Endodermal cell (in vitro differentiated cells): ENCODE measurements at regions not wholly inside any gene's neighbourhood (a gene's known extent, or its start where the extent isn't known, plus 50 kb on each side); places are given as distances from the start of the nearest gene placed in this dataset.

Experiments
- DNase-seq: peaks from one replicate; pipeline ENCODE4 v3.0.0-alpha.2; 2017
- H3K27ac ChIP-seq: 2 replicates; pipeline ENCODE4 v1.5.1; 2013; ENCODE audit warnings: mild to moderate bottlenecking, low read depth, low read length, moderate library complexity
- H3K27me3 ChIP-seq: 2 replicates; pipeline ENCODE4 v1.6.1; 2013; ENCODE audit warnings: mild to moderate bottlenecking, low read length, moderate library complexity; ENCODE audit not compliant: insufficient read depth, control insufficient read depth, poor library complexity, severe bottlenecking
- H3K36me3 ChIP-seq: 2 replicates; pipeline ENCODE4 v1.7.0; 2013; ENCODE audit warnings: mild to moderate bottlenecking, low read length, moderate library complexity; ENCODE audit not compliant: control insufficient read depth, insufficient read depth
- H3K4me1 ChIP-seq: one replicate; pipeline ENCODE4 v1.7.0; 2013; ENCODE audit warnings: low read length; ENCODE audit not compliant: control insufficient read depth, insufficient read depth
- H3K4me3 ChIP-seq: 2 replicates; pipeline ENCODE4 v1.5.1; 2013; ENCODE audit warnings: mild to moderate bottlenecking, low read length, moderate library complexity
- H3K9ac ChIP-seq: 2 replicates; pipeline ENCODE4 v1.6.1; 2013; ENCODE audit warnings: mild to moderate bottlenecking, low read length, moderate library complexity; ENCODE audit not compliant: poor library complexity, severe bottlenecking; ENCODE audit errors: extremely low read depth
- H3K9me3 ChIP-seq: 2 replicates; pipeline ENCODE4 v1.6.1; 2013; ENCODE audit warnings: mild to moderate bottlenecking, low read length, moderate library complexity; ENCODE audit not compliant: control insufficient read depth
- H3K27ac Mint-ChIP-seq: 2 replicates; pipeline ENCODE4 v1.8.0; 2020; ENCODE audit warnings: mixed read lengths
- H3K27me3 Mint-ChIP-seq: 2 replicates; pipeline ENCODE4 v1.8.0; 2021; ENCODE audit warnings: mild to moderate bottlenecking, mixed read lengths; ENCODE audit not compliant: insufficient read depth
- H3K36me3 Mint-ChIP-seq: 2 replicates; pipeline ENCODE4 v1.8.0; 2020; ENCODE audit warnings: low read depth, mixed read lengths
- H3K4me1 Mint-ChIP-seq: 2 replicates; pipeline ENCODE4 v1.8.0; 2020; ENCODE audit warnings: mixed read lengths
- H3K4me3 Mint-ChIP-seq: 2 replicates; pipeline ENCODE4 v1.8.0; 2020; ENCODE audit warnings: mild to moderate bottlenecking, moderate library complexity, mixed read lengths
- H3K9me3 Mint-ChIP-seq: 2 replicates; pipeline ENCODE4 v1.8.0; 2020; ENCODE audit warnings: mild to moderate bottlenecking, mixed read lengths
- CTCF ChIP-seq: fragments of 200-600 bp; sonication (generic); conservative IDR thresholded peaks from 2 replicates; pipeline ENCODE4 v1.5.0; 2021; ENCODE audit warnings: antibody characterized with exemption, mild to moderate bottlenecking
- WGBS, 2 experiments: methylation state at CpG; one replicate each; pipeline versions ENCODE4 v1.1.5 to v1.1.7; 2013; ENCODE audit warnings: missing lambda C conversion rate in 2 of 2, mixed read lengths in 1 of 2; ENCODE audit not compliant: insufficient coverage in 1 of 2, insufficient read length in 1 of 2; 5-methylcytosine and 5-hydroxymethylcytosine counted together

DNA sequence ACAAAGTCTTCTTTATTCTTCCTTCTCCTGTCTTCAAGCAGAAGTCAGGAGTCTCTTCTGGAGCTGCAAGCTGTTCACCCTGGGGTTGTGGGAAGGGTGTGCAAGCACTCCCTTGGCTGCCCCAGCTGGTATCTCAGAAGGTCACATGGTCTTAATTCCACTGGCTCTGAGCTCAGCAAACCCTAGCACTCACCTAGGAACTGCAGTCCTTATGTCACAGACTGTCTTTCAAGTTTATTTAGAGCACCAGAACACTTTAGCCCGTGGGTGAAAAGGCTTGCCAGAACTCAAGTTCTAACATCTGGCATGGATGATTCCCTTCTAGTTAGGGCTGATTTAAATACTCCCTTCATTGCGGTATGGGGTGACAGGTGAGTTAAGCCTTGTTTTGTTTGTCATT, 379.0 kb downstream of the CCER1 start:
- no peak overlapping the region for H3K4me3 Mint-ChIP-seq
- 90% methylated on average over 2 of the region's 2 CpGs; no CpG with 5 or more reads in 1 of the 2 experiments for WGBS, 2 experiments
- no peak overlapping the region for H3K9ac ChIP-seq
- H3K27ac Mint-ChIP-seq: no peak overlapping the region
- H3K27me3 Mint-ChIP-seq: no peaks in the 10 kb centered on the region
- H3K9me3 ChIP-seq: peaks cover 9% of the 10 kb centered on the region
- no peak for DNase-seq
- peaks cover 5% of the 10 kb centered on the region for H3K9me3 Mint-ChIP-seq
- H3K4me1 Mint-ChIP-seq: peaks cover 16% of the 10 kb centered on the region
- H3K4me1 ChIP-seq: peaks cover 6% of the 10 kb centered on the region
- no peaks in the 10 kb centered on the region for H3K27me3 ChIP-seq
- H3K4me3 ChIP-seq: no peak overlapping the region
- no peaks in the 10 kb centered on the region for H3K36me3 ChIP-seq
- TF ChIP-seq CTCF: no peak
- H3K27ac ChIP-seq: no peak overlapping the region
- no peaks in the 10 kb centered on the region for H3K36me3 Mint-ChIP-seq

- Mint-ChIP-seq H3K4me1 (peaks cover 16% of the 10 kb centered on the region), H3K9me3 (peaks cover 5% of the 10 kb centered on the region), H3K27me3 (no peaks in the 10 kb centered on the region), H3K27ac (no peak overlapping the region), H3K4me3 (no peak overlapping the region), H3K36me3 (no peaks in the 10 kb centered on the region)
- Histone ChIP-seq H3K36me3 (no peaks in the 10 kb centered on the region), H3K9me3 (peaks cover 9% of the 10 kb centered on the region), H3K4me1 (peaks cover 6% of the 10 kb centered on the region), H3K27ac (no peak overlapping the region), H3K27me3 (no peaks in the 10 kb centered on the region), H3K9ac (no peak overlapping the region), H3K4me3 (no peak overlapping the region)
- no peak for DNase-seq
- WGBS, 2 experiments: 93% methylated on average over 2 of the region's 2 CpGs; no CpG with 5 or more reads in 1 of the 2 experiments
- TF ChIP-seq CTCF: no peak
These were observed 380.3 kb downstream of the CCER1 start for GRCh38 chr12:90574676-90575075.

GRCh38 chr12:90572778-90573177, 382.2 kb downstream of the CCER1 start:
- H3K9me3 ChIP-seq: peaks cover 3% of the 10 kb centered on the region
- no peak overlapping the region for H3K4me3 ChIP-seq
- H3K4me1 ChIP-seq: peaks cover 6% of the 10 kb centered on the region
- Mint-ChIP-seq H3K4me1 (peaks cover 16% of the 10 kb centered on the region), H3K27me3 (no peaks in the 10 kb centered on the region), H3K9me3 (peaks cover 1% of the 10 kb centered on the region), H3K36me3 (no peaks in the 10 kb centered on the region), H3K4me3 (no peak overlapping the region), H3K27ac (no peak overlapping the region)
- no peak for TF ChIP-seq CTCF
- no peak for DNase-seq
- H3K9ac ChIP-seq: no peak overlapping the region
- WGBS, 2 experiments: no CpG with 5 or more reads among the region's 1 CpG
- no peaks in the 10 kb centered on the region for H3K27me3 ChIP-seq
- no peaks in the 10 kb centered on the region for H3K36me3 ChIP-seq
- H3K27ac ChIP-seq: no peak overlapping the region
